ENCODE measurements at regions not wholly inside any gene's neighbourhood (a gene's known extent, or its start where the extent isn't known, plus 50 kb on each side); places are given as distances from the start of the nearest gene placed in this dataset.

DNA sequence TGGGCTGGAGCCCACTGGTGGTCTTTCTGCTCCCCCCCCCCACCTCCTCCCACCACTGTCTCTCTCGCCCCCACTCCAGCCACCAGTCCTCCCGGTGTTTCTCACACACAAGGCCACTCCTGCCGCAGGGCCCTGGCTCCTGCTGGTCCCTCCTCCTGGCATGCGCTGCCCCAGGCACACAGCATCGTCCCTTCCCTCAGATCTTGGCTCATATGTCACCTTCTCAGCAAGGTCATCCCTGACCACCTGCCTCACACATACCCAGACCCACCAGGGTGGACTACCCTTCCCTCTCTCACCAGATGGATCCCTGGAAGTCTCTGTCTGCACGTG, 101.5 kb upstream of the IQSEC1 start:
- TF ChIP-seq, protein P1, sequence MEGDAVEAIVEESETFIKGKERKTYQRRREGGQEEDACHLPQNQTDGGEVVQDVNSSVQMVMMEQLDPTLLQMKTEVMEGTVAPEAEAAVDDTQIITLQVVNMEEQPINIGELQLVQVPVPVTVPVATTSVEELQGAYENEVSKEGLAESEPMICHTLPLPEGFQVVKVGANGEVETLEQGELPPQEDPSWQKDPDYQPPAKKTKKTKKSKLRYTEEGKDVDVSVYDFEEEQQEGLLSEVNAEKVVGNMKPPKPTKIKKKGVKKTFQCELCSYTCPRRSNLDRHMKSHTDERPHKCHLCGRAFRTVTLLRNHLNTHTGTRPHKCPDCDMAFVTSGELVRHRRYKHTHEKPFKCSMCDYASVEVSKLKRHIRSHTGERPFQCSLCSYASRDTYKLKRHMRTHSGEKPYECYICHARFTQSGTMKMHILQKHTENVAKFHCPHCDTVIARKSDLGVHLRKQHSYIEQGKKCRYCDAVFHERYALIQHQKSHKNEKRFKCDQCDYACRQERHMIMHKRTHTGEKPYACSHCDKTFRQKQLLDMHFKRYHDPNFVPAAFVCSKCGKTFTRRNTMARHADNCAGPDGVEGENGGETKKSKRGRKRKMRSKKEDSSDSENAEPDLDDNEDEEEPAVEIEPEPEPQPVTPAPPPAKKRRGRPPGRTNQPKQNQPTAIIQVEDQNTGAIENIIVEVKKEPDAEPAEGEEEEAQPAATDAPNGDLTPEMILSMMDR (IDR thresholded peaks at IDR 0.05), result no peak
- no peak for TF ChIP-seq POLR2A (IDR thresholded peaks at IDR 0.05)
